ENCODE measurements at regions not wholly inside any gene's neighbourhood (a gene's known extent, or its start where the extent isn't known, plus 50 kb on each side); places are given as distances from the start of the nearest gene placed in this dataset.

DNA sequence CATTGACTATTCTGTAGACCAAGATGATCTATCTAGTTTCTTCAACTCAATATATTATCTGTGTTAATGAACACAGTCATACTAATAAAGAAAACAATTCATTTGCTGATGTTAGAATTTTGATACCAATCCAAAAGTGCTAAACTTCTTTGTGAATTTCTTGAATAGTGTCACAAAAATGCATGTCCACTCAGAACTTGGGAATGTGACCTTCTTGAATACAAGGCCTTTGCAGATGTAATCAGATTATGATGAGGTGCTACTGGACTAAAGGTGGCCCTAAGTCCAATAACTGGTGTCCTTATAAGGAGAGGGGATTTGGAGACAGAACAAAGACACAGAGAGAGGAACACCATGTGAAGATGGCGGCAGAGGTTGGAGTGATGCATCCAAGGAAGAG is 305.8 kb upstream of the ZP4 start:
- DNase-seq (ENCODE audit: low spot score), result no peak

DNA sequence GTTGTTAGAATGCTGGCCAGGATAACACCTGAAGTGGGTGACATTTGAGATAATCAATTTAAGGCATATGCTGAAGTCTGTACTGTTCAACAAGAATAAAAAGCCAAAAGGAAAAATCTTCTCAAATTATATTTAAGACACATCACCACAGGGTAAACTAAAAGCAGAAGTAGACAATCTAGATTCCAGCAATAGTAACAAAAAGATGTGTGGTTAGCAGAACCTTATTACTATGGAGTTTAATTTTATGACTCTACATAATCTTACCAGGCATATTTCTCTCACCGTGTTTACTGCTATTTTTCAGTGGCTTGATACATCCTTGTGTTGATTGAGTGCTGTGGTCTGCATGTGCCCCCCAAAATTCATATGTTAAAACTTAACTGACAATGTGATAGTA is 300.4 kb upstream of the ZP4 start:
- no peak for DNase-seq (ENCODE audit: low spot score)

DNA sequence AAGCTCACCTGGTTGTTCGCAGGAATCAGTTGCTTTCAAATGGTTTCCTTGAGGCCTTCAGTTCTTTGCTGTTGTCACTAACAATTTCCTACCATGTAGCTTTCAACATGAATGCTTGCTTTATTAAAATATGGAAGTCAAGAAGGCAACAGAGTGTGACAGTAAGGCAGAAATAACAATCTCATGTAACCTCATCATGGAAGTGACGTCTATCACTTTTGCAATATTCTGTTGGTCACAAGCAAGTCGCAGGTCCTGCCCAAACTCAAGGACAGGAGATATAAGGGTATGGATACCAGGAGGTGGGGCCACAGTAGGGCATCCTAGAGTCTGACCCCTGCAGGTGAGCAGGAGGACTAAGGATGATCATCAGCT is 296.8 kb upstream of the ZP4 start:
- no peak for DNase-seq (ENCODE audit: low spot score)

DNA sequence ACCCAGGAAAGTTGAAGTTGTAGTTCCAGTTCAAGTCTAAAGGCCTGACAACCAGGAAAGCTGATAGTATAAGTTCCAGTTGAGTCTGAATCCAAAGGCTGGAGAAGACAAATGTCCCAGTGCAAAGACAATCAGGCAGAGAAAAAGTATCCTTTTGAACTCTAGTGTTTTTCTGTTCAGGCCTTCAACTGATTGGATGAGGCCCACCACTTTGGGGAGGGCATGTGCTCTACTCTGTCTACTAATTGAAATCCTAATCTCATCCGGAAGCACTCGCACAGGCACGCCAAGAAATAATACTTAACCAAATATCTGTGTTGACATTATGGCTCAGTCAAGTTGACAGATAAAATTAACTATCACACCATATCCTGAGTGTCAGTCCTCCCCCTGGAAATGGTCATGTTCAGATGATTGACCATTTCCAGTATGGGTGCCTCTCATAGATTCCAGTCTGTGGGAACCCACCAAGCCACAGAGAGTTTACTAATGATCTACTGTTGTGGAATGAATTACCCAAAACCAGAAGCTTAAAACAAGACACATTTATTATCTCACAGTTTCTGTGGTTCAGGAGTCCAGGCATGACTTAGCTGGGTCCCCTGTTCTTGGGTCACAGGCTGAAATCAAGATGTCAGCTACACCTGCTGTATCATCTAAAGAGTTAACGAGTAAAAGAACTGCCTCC is 296.3 kb upstream of the ZP4 start:
- no peak for DNase-seq (ENCODE audit: low spot score)

DNA sequence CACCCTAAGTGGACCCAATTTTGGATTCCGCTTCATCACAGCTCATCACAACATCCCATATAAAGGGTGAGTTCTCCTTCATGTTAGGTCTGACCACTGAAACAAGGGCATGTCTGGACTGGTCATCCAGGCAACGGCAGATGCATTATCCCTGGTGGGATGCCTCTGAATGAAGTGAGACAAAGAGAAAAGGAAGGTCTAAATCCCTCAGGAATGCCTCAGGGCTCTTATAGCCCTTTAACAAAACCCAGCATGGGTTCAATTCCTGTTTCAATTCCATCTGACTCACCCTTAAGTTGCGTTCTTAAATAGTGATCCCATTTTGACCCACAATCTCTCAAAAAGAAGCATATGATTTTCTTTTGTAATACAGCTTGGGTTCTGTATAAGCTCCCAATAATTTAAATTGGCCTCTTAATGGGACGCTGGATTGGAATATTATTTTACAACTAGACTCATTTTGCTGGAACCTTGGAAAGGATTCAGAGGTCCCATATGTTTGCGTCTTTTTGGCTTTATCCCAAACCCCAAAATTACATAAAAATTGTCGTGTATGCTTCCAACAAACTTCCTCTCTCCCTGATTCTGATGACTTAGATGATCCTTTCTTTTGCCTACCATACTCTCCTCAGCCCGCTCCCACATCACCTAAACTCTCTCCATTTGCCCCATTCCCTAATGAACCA is 287.4 kb upstream of the ZP4 start:
- peak; percentile 41 for DNase-seq (ENCODE audit: low spot score)

DNA sequence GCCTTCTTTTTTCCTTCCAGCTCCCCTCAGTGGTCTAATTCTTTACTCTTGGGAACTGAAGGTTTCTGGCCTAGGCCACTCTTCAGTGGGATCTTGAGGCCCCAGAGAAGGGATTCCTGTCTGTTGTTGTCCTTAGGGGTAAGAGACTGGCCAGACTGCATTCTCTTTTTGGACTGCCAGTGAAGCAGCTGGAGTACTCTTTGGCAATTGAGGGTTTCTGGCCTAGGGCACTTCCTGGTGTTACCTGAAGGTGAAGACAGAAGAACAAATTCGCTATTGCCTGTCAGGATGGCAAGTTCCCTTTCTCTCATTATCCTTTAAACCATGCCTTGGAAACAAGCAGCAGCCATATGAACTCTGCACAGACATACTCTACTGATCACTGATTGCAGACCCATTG is 286.6 kb upstream of the ZP4 start:
- DNase-seq (ENCODE audit: low spot score), result no peak

DNA sequence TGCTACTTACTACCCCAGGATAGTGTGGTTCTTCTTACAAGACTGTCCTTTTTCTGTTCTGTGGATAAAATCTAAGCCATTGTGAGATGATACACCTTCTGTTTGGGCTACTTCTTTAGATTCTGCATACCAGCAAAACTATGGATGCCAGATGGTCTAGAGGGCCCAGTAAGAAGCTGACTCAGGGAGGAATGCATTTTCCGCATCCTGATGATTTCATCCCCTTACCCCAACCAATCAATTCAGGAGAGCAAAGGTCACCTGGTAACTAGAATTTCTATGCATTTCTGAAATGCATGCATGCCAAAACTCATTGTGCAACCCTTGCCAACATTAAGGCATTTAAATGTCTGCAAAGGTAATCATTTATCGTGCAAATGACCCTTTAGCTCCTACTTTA is 285.7 kb upstream of the ZP4 start:
- DNase-seq (ENCODE audit: low spot score), result no peak

DNA sequence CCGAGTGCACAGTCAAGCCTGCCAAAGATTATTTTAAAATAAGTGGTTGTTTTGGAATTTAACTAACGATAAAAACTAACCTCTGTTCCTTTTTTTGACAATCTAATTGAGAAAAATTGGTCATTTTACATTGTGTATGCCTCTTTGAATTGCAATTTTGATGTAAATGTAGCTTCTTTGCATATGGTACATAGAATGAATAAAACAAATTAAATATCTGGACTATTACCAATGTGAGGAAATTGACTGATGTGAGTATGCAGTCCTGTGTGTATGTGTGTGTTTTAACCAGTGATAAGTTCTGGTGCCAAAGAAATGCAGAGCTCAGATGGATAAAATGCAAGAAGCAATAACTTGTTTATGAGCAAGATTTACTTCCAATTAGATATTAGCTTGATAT is 281.3 kb upstream of the ZP4 start:
- no peak for DNase-seq (ENCODE audit: low spot score)

DNA sequence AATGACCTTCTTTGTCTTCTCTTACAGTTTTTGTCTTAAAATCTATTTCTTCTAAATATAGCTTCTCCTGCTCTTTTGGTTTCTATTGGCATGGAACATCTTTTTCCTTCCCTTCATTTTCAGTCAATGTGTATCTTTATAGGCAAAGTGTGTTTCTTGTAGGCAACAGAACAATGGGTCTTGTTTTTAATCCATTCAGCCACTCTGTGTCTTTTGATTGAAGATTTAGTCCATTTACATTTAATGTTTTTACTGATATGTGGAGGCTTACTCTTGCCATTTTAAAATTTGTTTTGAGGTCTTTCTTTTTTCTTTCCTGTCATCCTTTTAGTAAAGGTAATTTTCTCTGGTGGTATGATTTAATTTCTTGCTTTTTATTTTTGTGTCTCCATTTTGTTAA is 271.2 kb upstream of the ZP4 start:
- DNase-seq (ENCODE audit: low spot score), result no peak

DNA sequence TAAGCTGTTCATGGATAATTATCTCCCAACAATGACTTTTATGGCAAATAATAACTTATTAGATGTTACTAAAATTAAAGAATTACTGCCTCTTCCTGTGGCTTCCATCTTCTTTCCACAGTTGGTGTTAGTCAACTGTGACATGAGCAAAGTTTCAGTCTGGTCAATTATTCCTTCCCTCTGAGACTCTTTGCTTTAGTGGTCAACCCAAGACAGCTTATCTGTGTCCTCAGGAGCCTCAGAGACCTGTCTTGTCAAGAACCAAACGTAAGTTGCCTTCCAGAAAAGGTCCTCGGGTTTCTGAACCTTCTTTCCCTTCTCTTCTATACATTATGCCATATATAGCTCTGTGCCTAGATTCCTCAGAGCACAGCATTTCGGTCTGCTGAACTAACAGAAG is 263.2 kb upstream of the ZP4 start:
- no peak for DNase-seq (ENCODE audit: low spot score)

DNA sequence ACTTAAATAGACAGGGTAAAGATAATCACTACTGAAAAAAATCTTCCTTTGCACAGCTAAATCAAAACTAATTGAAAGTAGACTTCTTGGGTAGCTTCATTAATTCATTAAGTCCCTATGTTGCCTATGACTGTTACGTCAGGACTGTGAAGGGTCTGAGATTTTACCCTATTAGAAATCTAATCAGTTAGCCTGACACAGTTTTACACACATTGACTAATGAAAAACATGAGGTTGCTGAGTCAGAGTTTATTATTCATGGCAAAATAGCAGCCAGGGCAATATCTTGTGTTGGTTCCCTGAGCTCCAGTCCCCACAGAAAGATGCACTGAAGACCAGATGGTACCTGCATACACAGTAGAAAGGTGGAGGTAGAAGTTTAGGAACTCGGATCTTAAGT is 262.5 kb upstream of the ZP4 start:
- no peak for DNase-seq (ENCODE audit: low spot score)

DNA sequence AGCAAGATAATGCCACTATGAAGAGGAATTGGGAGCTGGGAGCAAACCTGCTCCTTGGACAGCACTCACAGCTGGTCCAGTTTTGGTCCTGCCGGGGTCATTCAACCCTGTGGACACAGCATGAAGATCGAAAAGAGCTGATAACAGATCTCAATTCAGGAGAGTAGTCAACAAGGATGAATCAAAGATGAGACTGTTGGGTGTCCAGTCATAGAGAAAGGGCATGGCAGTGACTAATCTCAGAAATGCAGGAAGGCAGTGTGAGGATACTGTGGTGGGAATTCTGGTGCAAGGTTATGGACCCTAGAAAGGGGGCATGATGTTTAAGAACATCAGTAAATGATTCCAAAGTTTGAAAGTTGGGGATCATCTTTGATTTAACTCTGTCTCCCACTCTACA is 261.4 kb upstream of the ZP4 start:
- no peak for DNase-seq (ENCODE audit: low spot score)

DNA sequence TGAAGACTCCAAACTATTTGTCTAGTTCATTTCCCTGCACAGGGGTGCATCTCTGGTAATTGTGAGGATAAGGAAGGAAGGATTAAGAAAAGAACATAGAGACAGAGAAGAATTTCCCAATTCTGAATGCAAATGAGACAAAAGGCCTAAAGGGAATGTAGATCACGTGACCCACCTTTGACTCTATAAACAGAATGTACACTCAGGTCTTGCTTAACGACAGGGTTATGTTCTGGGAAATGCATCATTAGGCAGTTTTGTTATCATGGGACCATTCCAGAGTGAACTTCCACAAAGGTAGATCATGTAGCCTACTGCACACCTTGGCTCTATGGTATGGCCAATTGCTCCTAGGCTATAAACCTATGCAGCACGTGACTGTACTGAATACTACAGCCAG is 252.3 kb upstream of the ZP4 start:
- no peak for DNase-seq (ENCODE audit: low spot score)

DNA sequence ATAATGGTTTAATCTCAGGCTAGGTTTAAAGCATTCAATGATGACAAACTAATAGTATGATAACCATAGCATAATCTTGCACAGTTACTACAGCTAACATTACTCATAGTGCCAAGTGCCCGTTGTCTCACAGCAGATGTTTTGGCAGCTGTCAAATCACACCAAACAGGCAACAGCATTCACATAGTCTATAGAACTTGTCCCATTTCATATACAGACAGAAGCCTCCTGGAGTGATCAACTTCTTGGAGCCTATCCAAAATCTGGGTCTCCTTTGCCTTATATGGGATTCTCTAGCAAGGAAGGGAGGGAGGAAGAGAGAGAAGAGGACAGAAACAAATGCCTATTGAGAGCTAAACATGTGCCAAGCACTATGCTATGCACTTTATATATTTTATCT is 250.6 kb upstream of the ZP4 start:
- no peak for DNase-seq (ENCODE audit: low spot score)

DNA sequence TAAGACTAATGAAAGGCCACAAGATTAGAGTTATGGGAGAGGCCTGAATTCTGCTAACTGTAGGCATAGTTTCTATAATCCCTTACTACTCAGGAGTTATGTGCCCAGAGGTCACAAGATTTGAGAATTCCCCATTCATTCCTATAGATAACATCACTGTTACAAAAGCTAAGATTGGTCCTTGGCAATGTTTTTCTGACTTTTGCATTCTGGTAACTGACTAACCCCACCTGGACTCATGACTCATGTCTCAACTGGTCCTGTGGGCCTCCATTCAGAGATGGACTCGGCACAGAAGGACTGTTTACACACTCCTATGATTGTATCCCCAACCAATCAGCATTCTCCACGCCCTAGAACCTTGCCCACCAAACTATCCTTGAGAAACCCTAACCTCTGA is 249.0 kb upstream of the ZP4 start:
- DNase-seq (ENCODE audit: low spot score), result no peak

DNA sequence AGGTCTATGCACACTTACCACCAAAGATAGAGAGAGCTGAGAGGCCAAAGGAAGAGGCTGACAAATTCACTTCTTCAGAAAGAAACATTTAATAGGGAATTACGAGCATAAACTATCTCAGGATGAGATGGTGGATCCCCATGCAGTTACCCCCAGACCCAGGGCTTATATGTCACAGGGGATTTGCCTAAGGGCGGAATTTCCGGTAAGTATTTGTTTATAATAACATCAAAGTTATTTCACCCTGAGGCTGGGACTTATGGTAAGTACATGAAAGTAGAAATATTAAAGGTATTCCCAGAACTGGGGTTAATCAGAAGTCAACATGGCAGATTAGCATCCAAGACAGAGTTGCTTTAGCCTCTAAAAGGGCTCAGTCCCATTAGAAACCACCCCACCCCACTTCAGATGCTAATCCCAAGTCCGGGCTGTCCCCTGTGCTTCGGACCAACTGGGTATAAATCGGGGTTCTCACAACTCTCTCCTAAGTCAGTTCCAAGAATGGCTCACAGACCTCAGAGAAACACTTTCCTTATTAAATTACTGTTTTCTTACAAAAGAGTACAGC is 247.4 kb upstream of the ZP4 start:
- no peak for DNase-seq (ENCODE audit: low spot score)

DNA sequence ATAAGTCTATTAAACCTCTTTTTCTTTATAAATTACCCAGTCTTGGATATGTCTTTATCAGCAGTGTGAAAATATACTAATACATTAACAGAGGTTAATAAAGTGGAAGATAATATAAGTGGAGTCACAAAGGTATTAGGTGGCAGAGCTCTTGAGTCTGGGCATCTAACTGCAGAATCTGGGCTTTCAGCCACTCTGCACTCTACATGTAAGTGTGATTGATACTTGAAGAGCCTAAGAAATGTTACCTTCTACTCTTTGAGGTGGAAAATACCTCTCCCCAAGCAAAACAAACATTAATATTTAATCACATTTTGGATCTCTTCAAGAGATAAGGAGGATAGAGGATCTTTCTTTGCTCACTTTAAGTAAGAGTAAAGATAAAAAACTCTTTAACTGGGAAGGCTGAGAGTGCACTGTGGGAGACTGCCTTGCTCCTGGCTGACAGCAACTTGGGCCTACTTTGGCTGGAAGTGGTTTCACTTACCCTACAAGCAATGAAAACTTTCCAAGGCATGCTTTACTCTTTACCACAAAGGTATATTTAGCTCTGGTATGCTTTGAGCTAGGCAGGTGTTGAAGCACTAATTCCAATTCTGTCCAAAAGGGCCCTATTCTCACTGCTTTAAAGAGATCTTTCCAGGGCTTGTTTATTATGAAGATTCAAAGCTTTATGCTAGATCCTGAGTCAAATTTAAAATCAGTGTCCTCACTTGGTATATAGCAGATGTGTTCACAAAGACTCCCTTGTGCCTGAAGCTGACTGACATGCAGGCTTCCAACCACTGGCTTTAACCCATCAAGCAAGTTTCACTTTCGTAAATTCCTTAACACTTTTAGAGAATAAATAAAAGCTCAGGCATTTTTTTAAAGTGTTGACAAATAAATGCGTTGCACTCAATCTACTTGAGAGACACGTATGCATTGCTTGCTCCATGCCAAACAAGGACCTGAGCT is 245.3 kb upstream of the ZP4 start:
- no peak for DNase-seq (ENCODE audit: low spot score)

DNA sequence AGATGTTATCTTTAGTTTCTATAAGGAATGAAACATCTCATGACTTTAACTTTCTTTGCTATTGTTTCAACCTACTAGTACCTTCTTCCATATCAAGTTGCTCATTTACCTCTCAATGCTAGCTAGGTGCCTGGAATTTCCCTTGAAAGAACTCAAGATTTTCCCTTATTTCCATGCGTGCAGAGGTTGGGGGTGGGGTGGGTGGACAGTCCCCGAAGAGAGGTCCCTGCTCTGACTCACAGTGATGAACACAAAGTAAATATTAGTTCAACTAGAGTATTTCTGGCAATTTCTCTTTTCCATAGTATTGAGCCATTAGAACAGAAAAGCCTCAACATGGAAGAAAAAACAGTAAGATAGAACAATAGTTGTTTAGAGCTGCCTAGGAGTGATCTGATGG is 239.0 kb upstream of the ZP4 start:
- DNase-seq (ENCODE audit: low spot score), result no peak

DNA sequence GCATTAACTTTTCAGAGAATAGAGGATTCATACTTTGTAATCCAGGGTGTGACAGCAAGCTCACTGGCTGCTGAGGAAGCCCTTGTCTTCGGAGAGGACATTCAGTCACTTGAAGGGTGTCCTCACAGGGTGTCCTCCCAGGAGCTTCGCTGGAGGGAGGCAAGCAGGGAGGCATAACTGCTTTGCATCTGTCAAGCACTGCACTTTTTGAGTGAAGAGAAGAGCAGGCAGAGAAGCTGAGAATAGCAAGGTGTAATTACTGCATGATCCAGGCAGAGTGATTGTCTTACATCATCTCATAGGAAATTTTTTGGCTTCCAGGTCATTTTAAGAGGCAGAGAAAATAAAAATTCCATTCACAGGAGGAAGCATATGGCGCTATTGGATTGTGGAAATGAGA is 232.5 kb upstream of the ZP4 start:
- no peak for DNase-seq (ENCODE audit: low spot score)

DNA sequence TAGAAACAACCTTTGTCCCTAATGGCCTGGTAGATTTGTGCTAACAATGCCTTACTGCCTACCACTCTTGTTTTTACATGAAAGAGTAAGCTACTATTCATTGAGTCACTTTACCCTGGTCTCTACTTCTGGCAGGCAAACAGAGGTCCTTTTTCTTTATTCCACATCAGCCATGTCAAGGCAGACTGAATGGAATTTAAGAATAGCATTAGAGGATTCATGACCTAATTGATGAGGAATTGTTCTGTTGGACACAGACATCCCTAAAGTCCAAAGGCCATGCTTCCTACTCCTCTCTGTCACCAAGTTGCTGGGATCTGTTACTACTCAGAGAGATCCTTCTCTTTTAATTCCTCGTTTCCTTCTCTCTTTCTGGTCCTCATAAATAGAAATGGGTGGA is 229.1 kb upstream of the ZP4 start:
- DNase-seq (ENCODE audit: low spot score), result no peak

DNA sequence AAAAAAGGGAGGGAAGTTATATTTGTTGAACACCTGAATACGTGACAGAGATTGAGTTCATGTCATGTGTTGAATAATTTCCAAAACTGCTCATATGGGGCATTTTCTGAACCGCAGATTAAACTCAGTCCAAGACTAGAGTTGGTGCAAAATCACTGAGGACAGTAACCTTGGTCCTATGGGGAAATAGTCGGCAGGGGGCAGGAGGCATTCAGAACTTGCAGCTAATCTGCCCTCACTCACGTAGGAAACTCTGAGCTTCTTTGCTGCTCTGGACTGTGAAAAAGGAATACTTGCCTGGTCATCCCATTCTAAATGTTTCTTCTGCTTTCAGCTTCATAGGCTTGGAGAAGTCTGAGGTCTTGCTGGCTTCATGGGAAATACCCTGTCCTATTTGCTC is 228.3 kb upstream of the ZP4 start:
- no peak for DNase-seq (ENCODE audit: low spot score)

DNA sequence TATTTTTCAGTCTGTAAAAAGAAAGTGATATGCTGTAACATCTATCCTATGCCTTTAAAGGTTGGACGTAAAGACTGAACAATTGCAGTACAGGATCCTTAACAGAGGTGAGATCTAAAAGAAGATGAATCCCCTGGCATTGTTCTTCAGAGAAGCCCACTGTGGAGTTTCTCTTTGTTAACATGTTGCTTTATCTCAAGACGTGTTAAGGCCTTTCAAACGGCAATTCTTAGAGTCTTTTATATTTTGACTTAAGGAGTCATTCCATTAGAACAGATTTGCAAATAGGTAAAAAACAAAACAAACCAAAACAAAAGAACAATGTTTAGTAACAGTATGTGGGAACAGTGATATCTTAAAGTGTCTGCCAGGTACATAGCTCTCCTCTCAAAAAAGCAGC is 225.1 kb upstream of the ZP4 start:
- DNase-seq (ENCODE audit: low spot score), result no peak
